Adrenal gland (tissue), 9 donors: ENCODE measurements at regions not wholly inside any gene's neighbourhood (a gene's known extent, or its start where the extent isn't known, plus 50 kb on each side); places are given as distances from the start of the nearest gene placed in this dataset.

ENCODE experiments used
- DNase-seq, 7 donors: peaks; one replicate each; pipeline ENCODE4 v3.0.0-alpha.2; 2019 to 2020
- H3K27ac ChIP-seq, 5 donors: fragments of 200-600 bp; sonication (generic) in 4 of 5; 1 replicate in 3 of 5; 2 replicates in 2 of 5; pipeline versions ENCODE4 v1.5.1 to v1.8.0; 2016 to 2020; ENCODE audit warnings: mild to moderate bottlenecking in 1 of 5
- H3K27me3 ChIP-seq: fragments of 200-600 bp; 2 replicates; pipeline ENCODE4 v1.8.0; 2021
- H3K36me3 ChIP-seq, 2 donors: fragments of 200-600 bp; replicated peaks in 1 of 2; 1 replicate in 1 of 2; 2 replicates in 1 of 2; pipeline versions ENCODE4 v1.5.1 to v1.8.0; 2018 to 2022
- H3K4me1 ChIP-seq, 2 donors: fragments of 200-600 bp; replicated peaks in 1 of 2; 1 replicate in 1 of 2; 2 replicates in 1 of 2; pipeline versions ENCODE4 v1.5.1 to v1.8.0; 2018 to 2021
- H3K4me3 ChIP-seq, 4 donors: fragments of 200-600 bp; sonication (generic) in 3 of 4; one replicate each; pipeline ENCODE4 v1.5.1; 2016 to 2018
- H3K9me3 ChIP-seq, 3 donors: fragments of 200-600 bp; sonication (generic) in 1 of 3; replicated peaks in 1 of 3; 1 replicate in 2 of 3; 2 replicates in 1 of 3; pipeline versions ENCODE4 v1.5.1 to v1.8.0; 2016 to 2021
- CTCF ChIP-seq, 6 experiments: fragments of 450-650 bp in 4 of 6; fragments of 200-600 bp in 2 of 6; sonication (generic) in 1 of 6; IDR thresholded peaks; 1 replicate in 5 of 6; 2 replicates in 1 of 6; pipeline versions ENCODE4 v1.5.1 to v1.8.0; 2016 to 2021; ENCODE audit warnings: antibody characterized with exemption in 6 of 6, mild to moderate bottlenecking in 2 of 6, moderate library complexity in 1 of 6
- POLR2A ChIP-seq, 2 donors: fragments of 450-650 bp; IDR thresholded peaks; one replicate each; pipeline ENCODE4 v1.6.1; 2017; ENCODE audit warnings: antibody characterized with exemption in 2 of 2, mild to moderate bottlenecking in 2 of 2, moderate library complexity in 1 of 2
- WGBS, 4 donors: extraction: QIAGEN DNeasy Blood & Tissue Kit in 2 of 4; methylation state at CpG; one replicate each; pipeline versions ENCODE4 v1.1.5 to v1.1.7; 2013 to 2017; 5-methylcytosine and 5-hydroxymethylcytosine counted together
- intact Hi-C, 2 donors: fragments of 100-400 bp; cut with DNase I; formaldehyde crosslinking; loops; one replicate each; pipeline versions ENCODE4 v1.14.1 to v1.15.0; 2022 to 2023
- donor health status: healthy with polysubstance abuse.
- donor health status: Bipolar disorder and iron deficiency.
- donor health status: DM: yes; HTN: yes; CAD: no.
- donor health status: DM: no; HTN: no; CAD: no.
- donor health status: DM: no; HTN: no; CAD: no.

- Histone ChIP-seq H3K27me3 (no peaks in the 10 kb centered on the region), H3K36me3 (no peaks in the 10 kb centered on the region), H3K27ac (no peak overlapping the region), H3K9me3 (no peaks in the 10 kb centered on the region), H3K4me3 (no peak overlapping the region), H3K4me1 (no peaks in the 10 kb centered on the region)
- 57 to 73% (median 69%) methylated on average over 3 of the region's 3 CpGs for WGBS, 4 donors
- DNase-seq, result no peak
- intact Hi-C loops, result no loop called here
- no peak for TF ChIP-seq POLR2A (IDR thresholded peaks at IDR 0.05)
- TF ChIP-seq CTCF (IDR thresholded peaks at IDR 0.05), result no peak
Measured at GRCh38 chr21:15252431-15252830, 187.6 kb upstream of the NRIP1 start.

- TF ChIP-seq CTCF (IDR thresholded peaks at IDR 0.05) (no peak), POLR2A (IDR thresholded peaks at IDR 0.05) (no peak)
- intact Hi-C loops, result no loop called here
- no peak for DNase-seq
- H3K27me3 ChIP-seq, result no peaks in the 10 kb centered on the region
- no peak overlapping the region for H3K4me3 ChIP-seq
- no peak overlapping the region for H3K27ac ChIP-seq
- no peaks in the 10 kb centered on the region for H3K36me3 ChIP-seq
- WGBS, 4 donors, result 85 to 100% (median 93%) methylated on average over 4 of the region's 4 CpGs
- H3K9me3 ChIP-seq, result no peaks in the 10 kb centered on the region
- no peaks in the 10 kb centered on the region for H3K4me1 ChIP-seq
Measured at GRCh38 chr21:15254111-15254510, 189.3 kb upstream of the NRIP1 start.

- H3K4me1 ChIP-seq, result no peaks in the 10 kb centered on the region
- H3K36me3 ChIP-seq, result no peaks in the 10 kb centered on the region
- no peak for DNase-seq
- intact Hi-C loops, result no loop called here
- no peaks in the 10 kb centered on the region for H3K9me3 ChIP-seq
- no peak overlapping the region for H3K27ac ChIP-seq
- WGBS, 4 donors, result 81 to 88% (median 86%) methylated on average over 7 of the region's 7 CpGs
- TF ChIP-seq CTCF (IDR thresholded peaks at IDR 0.05) (no peak), POLR2A (IDR thresholded peaks at IDR 0.05) (no peak)
- no peaks in the 10 kb centered on the region for H3K27me3 ChIP-seq
- no peak overlapping the region for H3K4me3 ChIP-seq
Measured at GRCh38 chr21:15255261-15255660, 190.5 kb upstream of the NRIP1 start.

GRCh38 chr21:15255763-15256162 lies 191.0 kb upstream of the NRIP1 start:
- Histone ChIP-seq H3K9me3 (no peaks in the 10 kb centered on the region), H3K27ac (no peak overlapping the region), H3K27me3 (no peaks in the 10 kb centered on the region), H3K4me3 (no peak overlapping the region), H3K36me3 (no peaks in the 10 kb centered on the region), H3K4me1 (no peaks in the 10 kb centered on the region)
- TF ChIP-seq CTCF (IDR thresholded peaks at IDR 0.05) (no peak), POLR2A (IDR thresholded peaks at IDR 0.05) (no peak)
- intact Hi-C loops, result no loop called here
- DNase-seq, result no peak
